NCI-H82 (cell line): ENCODE measurements at regions not wholly inside any gene's neighbourhood (a gene's known extent, or its start where the extent isn't known, plus 50 kb on each side); places are given as distances from the start of the nearest gene placed in this dataset.

ENCODE experiments used
- DNase-seq: peaks from one replicate; lab custom pipeline; 2025; lab: John Stamatoyannopoulos, UW

- DNase-seq = no peak
These were observed 659.4 kb upstream of the FZD8 start for GRCh38 chr10:36301539-36301938.

- DNase-seq = no peak
These were observed 659.0 kb upstream of the FZD8 start for GRCh38 chr10:36301139-36301538.

- no peak for DNase-seq
These were observed 641.7 kb upstream of the FZD8 start for GRCh38 chr10:36283827-36284226.

GRCh38 chr10:36281831-36282331 is 639.8 kb upstream of the FZD8 start:
- no peak for DNase-seq

- no peak for DNase-seq
These were observed 638.9 kb upstream of the FZD8 start for GRCh38 chr10:36280890-36281499.

GRCh38 chr10:36280321-36280741 is 638.2 kb upstream of the FZD8 start:
- DNase-seq = no peak

GRCh38 chr10:36278176-36278575 is 636.1 kb upstream of the FZD8 start:
- DNase-seq = no peak

GRCh38 chr10:36277459-36277858 is 635.4 kb upstream of the FZD8 start:
- no peak for DNase-seq

- DNase-seq = no peak
These were observed 629.7 kb upstream of the FZD8 start for GRCh38 chr10:36271627-36272340.

- DNase-seq = no peak
These were observed 627.1 kb upstream of the FZD8 start for GRCh38 chr10:36269222-36269621.

GRCh38 chr10:36266923-36267322 is 624.8 kb upstream of the FZD8 start:
- DNase-seq = no peak

- DNase-seq = no peak
These were observed 623.6 kb upstream of the FZD8 start for GRCh38 chr10:36265741-36266140.

- no peak for DNase-seq
These were observed 621.8 kb upstream of the FZD8 start for GRCh38 chr10:36263871-36264270.

GRCh38 chr10:36256948-36257356 is 614.9 kb upstream of the FZD8 start:
- DNase-seq = no peak

GRCh38 chr10:36256166-36256565 is 614.1 kb upstream of the FZD8 start:
- DNase-seq = no peak

- no peak for DNase-seq
These were observed 612.1 kb upstream of the FZD8 start for GRCh38 chr10:36254199-36254598.

GRCh38 chr10:36253731-36254130 is 611.6 kb upstream of the FZD8 start:
- no peak for DNase-seq

GRCh38 chr10:36251068-36251467 is 609.0 kb upstream of the FZD8 start:
- no peak for DNase-seq

GRCh38 chr10:36248304-36248981 is 606.3 kb upstream of the FZD8 start:
- no peak for DNase-seq

GRCh38 chr10:36247478-36247877 is 605.4 kb upstream of the FZD8 start:
- no peak for DNase-seq

GRCh38 chr10:36236931-36237330 is 594.8 kb upstream of the FZD8 start:
- DNase-seq = peak; percentile 32

GRCh38 chr10:36236341-36236740 is 594.2 kb upstream of the FZD8 start:
- no peak for DNase-seq

GRCh38 chr10:36232935-36233334 is 590.8 kb upstream of the FZD8 start:
- DNase-seq = no peak
